AG10803 (cell line): ENCODE measurements at regions not wholly inside any gene's neighbourhood (a gene's known extent, or its start where the extent isn't known, plus 50 kb on each side); places are given as distances from the start of the nearest gene placed in this dataset.

Experiments used
- DNase-seq: peaks from one replicate; pipeline ENCODE4 v3.0.0; 2010; ENCODE audit warnings: low read depth
- H3K4me3 ChIP-seq: 2 replicates; pipeline ENCODE4 v1.5.1; 2011; ENCODE audit warnings: mild to moderate bottlenecking, low read length, control low read depth
- TF ChIP-seq, protein P1 (sequence below): conservative IDR thresholded peaks from 2 replicates; pipeline ENCODE4 v1.5.1; 2011; ENCODE audit warnings: mild to moderate bottlenecking, low read length, control low read depth, inconsistent platforms

DNA sequence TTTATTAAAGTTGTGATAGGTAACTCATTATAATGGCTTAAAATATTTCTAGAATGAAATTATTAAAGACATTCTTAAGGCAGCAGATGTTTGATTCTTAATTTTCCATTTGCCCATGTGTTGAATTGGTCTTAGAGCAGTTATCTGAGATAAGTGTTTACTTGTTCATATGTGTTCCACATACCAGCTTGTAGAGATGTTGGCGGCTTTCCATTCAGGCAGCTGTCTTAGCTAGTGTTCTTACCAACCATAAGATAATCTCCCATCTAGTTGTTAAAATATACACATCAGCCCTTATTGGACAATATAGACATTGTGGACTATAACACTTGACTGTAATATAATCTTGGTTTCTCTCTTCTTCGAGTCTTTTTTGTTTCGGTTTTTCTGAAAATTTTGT is 1372.9 kb upstream of the ADGRL2 start:
- no peak overlapping the region for H3K4me3 ChIP-seq
- TF ChIP-seq, protein P1, sequence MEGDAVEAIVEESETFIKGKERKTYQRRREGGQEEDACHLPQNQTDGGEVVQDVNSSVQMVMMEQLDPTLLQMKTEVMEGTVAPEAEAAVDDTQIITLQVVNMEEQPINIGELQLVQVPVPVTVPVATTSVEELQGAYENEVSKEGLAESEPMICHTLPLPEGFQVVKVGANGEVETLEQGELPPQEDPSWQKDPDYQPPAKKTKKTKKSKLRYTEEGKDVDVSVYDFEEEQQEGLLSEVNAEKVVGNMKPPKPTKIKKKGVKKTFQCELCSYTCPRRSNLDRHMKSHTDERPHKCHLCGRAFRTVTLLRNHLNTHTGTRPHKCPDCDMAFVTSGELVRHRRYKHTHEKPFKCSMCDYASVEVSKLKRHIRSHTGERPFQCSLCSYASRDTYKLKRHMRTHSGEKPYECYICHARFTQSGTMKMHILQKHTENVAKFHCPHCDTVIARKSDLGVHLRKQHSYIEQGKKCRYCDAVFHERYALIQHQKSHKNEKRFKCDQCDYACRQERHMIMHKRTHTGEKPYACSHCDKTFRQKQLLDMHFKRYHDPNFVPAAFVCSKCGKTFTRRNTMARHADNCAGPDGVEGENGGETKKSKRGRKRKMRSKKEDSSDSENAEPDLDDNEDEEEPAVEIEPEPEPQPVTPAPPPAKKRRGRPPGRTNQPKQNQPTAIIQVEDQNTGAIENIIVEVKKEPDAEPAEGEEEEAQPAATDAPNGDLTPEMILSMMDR: no peak
- DNase-seq: no peak

DNA sequence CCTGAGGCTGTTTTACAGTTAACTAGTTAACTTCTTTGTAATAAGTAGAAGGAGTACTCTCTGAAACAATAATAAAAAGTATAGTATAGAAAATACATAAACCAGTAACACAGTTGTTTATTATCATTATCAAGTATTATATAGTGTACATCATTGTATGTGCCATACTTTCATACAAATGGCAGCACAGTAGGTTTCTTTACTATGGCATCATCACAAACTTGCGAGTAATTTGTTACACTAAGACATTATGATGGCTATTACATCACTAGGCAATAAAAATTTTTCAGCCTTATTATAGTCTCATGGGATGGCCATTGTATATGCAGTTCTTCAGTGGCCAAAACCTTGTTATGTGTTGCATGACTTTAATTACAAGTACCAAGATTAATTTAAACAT is 1376.5 kb upstream of the ADGRL2 start:
- no peak for DNase-seq
- TF ChIP-seq, protein P1: no peak
- H3K4me3 ChIP-seq: no peak overlapping the region

DNA sequence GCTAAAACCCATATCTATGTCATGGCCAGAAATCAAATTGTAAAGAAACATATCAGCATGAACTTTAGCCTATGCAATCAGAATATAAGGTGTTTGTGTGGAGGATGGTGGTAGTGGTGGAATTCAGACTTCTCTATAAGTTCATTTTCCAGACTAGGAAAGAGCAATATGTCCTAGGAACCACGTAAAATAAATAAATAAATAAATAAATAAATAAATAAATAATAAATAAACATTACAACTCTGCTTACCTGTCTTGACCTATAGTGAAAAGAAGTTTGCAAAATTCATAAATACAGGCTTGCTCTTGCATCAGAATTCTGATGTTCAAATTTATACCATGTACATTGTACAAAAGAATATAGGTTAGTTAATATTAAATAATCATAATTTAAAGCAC is 1382.6 kb upstream of the ADGRL2 start:
- H3K4me3 ChIP-seq: no peak overlapping the region
- TF ChIP-seq, protein P1: no peak
- DNase-seq: no peak

DNA sequence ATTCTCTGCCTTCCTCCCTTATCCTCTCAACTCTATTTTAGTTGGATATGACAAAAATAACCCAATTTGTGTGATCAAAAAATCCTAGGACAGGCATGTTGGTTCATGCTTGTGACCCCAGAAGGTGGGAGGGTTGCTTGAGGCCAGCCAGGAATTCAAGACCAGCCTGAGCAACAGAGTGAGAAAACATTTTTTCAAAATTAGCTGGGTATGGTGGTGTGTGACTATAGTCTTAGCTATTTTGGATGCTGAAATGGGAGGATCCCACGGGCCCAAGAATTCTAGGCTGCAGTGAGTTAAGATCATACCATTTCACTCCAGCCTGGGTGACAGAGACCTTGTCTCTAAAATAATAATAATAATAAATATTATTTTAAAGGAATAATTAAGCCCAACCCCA is 1383.1 kb upstream of the ADGRL2 start:
- DNase-seq: peak; percentile 83
- no peak overlapping the region for H3K4me3 ChIP-seq
- TF ChIP-seq, protein P1: no peak

DNA sequence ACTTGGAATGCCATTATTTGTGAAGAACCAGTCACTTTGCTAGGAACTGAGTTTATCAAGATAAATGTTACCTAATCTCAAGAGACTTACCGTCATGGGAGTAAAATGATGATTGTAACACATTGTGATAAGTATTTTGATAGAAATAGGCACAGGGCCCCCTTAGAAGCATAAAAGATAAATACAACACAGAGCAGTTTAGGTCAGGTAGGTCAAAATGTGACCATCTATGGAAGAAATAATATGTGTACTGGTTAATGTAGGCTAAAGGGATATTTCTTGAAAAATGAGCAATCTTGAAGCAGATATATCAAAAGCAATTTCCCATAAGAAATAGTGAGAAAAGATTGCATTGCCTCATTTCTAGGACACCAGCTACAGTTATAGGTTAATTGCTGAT is 1386.8 kb upstream of the ADGRL2 start:
- DNase-seq: no peak
- H3K4me3 ChIP-seq: no peak overlapping the region
- TF ChIP-seq, protein P1: no peak

DNA sequence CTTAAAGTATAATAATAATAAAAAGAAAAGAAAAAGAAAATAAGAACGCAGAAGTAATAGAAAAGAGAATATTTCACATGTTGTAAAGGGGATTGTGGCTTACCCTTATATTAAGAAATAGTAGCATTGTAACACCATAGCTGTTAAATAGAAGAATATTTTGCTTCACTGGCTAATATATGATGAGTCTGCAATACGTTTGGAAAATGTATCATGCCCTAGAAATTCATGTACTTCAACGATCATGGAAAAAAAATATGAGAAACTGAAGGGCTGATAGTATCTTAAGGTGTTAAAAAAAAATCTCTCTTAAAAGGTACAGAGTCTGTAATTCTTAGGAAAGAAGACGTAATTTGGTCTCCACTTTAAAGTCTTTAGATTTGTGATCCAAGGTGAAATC is 1390.5 kb upstream of the ADGRL2 start:
- H3K4me3 ChIP-seq: no peak overlapping the region
- DNase-seq: no peak
- TF ChIP-seq, protein P1: no peak

DNA sequence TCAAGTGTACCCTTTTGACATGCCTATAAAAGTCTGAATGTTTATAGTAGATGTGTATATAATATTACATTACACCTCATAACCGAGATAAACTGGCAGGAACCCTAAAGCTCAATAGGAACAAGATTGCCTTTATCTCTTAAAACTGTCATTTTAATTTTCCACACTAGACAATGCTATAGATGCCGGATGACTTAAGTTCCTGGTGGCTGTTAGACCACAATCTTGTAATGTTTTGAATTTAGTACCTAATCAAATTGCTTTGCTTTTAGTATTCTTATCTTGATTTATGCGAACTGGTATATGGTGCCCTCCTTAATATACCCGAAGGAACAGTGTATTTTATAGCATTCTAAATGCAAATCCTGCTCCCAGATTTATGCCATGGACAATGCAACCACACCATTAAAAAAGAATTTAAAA is 1397.0 kb upstream of the ADGRL4 start:
- DNase-seq: no peak
- TF ChIP-seq, protein P1: no peak
- H3K4me3 ChIP-seq: no peak overlapping the region
